ENCODE measurements at regions not wholly inside any gene's neighbourhood (a gene's known extent, or its start where the extent isn't known, plus 50 kb on each side); places are given as distances from the start of the nearest gene placed in this dataset.

DNA sequence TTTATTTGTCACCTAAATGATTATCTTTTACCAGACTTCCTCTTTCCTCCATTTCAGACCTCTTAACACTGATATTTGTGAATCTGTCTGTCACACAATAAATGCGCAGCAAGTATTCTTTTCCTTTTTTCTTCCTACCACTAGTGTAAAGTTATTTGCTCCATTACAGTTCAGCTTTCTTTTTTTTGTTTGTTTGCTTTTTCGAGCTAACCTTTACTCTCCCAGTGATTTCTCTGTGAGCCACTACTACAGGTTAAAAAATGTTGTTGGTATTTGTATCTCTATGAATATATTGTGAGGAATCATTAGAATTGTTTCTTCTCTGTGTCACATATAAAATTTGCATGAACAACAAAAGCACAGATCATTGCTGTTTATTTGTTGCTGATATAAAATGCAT is 854.0 kb upstream of the GCFC2 start:
- no peak for TF ChIP-seq POLR2A (IDR thresholded peaks at IDR 0.05)
- TF ChIP-seq, protein P1, sequence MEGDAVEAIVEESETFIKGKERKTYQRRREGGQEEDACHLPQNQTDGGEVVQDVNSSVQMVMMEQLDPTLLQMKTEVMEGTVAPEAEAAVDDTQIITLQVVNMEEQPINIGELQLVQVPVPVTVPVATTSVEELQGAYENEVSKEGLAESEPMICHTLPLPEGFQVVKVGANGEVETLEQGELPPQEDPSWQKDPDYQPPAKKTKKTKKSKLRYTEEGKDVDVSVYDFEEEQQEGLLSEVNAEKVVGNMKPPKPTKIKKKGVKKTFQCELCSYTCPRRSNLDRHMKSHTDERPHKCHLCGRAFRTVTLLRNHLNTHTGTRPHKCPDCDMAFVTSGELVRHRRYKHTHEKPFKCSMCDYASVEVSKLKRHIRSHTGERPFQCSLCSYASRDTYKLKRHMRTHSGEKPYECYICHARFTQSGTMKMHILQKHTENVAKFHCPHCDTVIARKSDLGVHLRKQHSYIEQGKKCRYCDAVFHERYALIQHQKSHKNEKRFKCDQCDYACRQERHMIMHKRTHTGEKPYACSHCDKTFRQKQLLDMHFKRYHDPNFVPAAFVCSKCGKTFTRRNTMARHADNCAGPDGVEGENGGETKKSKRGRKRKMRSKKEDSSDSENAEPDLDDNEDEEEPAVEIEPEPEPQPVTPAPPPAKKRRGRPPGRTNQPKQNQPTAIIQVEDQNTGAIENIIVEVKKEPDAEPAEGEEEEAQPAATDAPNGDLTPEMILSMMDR (IDR thresholded peaks at IDR 0.05), result no peak
